Spleen (tissue), 11 donors: ENCODE measurements at regions not wholly inside any gene's neighbourhood (a gene's known extent, or its start where the extent isn't known, plus 50 kb on each side); places are given as distances from the start of the nearest gene placed in this dataset.

Experiments
- DNase-seq: peaks from one replicate; pipeline ENCODE4 v3.0.0-alpha.2; 2020
- H3K27ac ChIP-seq, 8 donors: fragments of 200-600 bp; sonication (generic) in 7 of 8; 1 replicate in 4 of 8; 2 replicates in 4 of 8; pipeline versions ENCODE4 v1.5.0 to v1.8.0; 2016 to 2021; ENCODE audit warnings: inconsistent platforms in 4 of 8, mild to moderate bottlenecking in 4 of 8, moderate library complexity in 1 of 8
- H3K27me3 ChIP-seq, 7 donors: fragments of 200-600 bp; sonication (generic) in 6 of 7; replicated peaks in 1 of 7; 1 replicate in 4 of 7; 2 replicates in 3 of 7; pipeline versions ENCODE4 v1.5.0 to v1.8.0; 2016 to 2021; ENCODE audit warnings: inconsistent platforms in 3 of 7, mild to moderate bottlenecking in 1 of 7
- H3K36me3 ChIP-seq, 6 donors: fragments of 200-600 bp; sonication (generic) in 5 of 6; 1 replicate in 4 of 6; 2 replicates in 2 of 6; pipeline versions ENCODE4 v1.5.0 to v1.8.0; 2016 to 2021; ENCODE audit warnings: inconsistent platforms in 2 of 6
- H3K4me1 ChIP-seq, 6 donors: fragments of 200-600 bp; sonication (generic) in 5 of 6; 1 replicate in 3 of 6; 2 replicates in 3 of 6; pipeline versions ENCODE4 v1.5.0 to v1.8.0; 2016 to 2021; ENCODE audit warnings: inconsistent platforms in 3 of 6
- H3K4me3 ChIP-seq, 8 donors: fragments of 200-600 bp; sonication (generic) in 7 of 8; 1 replicate in 4 of 8; 2 replicates in 4 of 8; pipeline versions ENCODE4 v1.5.0 to v1.8.0; 2016 to 2021; ENCODE audit warnings: inconsistent platforms in 4 of 8, mild to moderate bottlenecking in 4 of 8, moderate library complexity in 2 of 8
- H3K9me3 ChIP-seq, 8 donors: fragments of 200-600 bp; sonication (generic) in 7 of 8; 1 replicate in 4 of 8; 2 replicates in 4 of 8; pipeline versions ENCODE4 v1.5.0 to v1.8.0; 2016 to 2021; ENCODE audit warnings: inconsistent platforms in 4 of 8
- CTCF ChIP-seq, 11 experiments: fragments of 200-600 bp in 7 of 11; fragments of 450-650 bp in 4 of 11; sonication (generic) in 4 of 11; IDR thresholded peaks in 8 of 11; conservative IDR thresholded peaks in 3 of 11; 1 replicate in 7 of 11; 2 replicates in 4 of 11; pipeline versions ENCODE4 v1.4.0 to v1.8.0; 2016 to 2021; ENCODE audit warnings: antibody characterized with exemption in 11 of 11, inconsistent platforms in 4 of 11, mild to moderate bottlenecking in 1 of 11
- POLR2A ChIP-seq, 3 donors: fragments of 450-650 bp; IDR thresholded peaks; one replicate each; pipeline ENCODE4 v1.5.1; 2017; ENCODE audit warnings: antibody characterized with exemption in 3 of 3, mild to moderate bottlenecking in 1 of 3
- POLR2AphosphoS5 ChIP-seq, 3 donors: sonication (generic); formaldehyde crosslinking; IDR thresholded peaks; one replicate each; pipeline ENCODE4 v1.5.1; 2017; ENCODE audit warnings: antibody characterized with exemption in 3 of 3
- WGBS, 5 donors: extraction: QIAGEN DNeasy Blood & Tissue Kit in 3 of 5; methylation state at CpG; one replicate each; pipeline versions ENCODE4 v1.1.5 to v1.1.7; 2013 to 2018; 5-methylcytosine and 5-hydroxymethylcytosine counted together
- intact Hi-C: fragments of 100-400 bp; cut with DNase I; formaldehyde crosslinking; loops from one replicate; pipeline ENCODE4 v1.15.0; 2023; ENCODE audit warnings: low total_unique reads
- donor health status: healthy with polysubstance abuse.
- donor health status: DM: no; HTN: no; CAD: no; lungs with moderate emphysema.
- donor health status: DM: no; HTN: no; CAD: no.
- donor health status: Bipolar disorder and iron deficiency.
- donor health status: healthy.
- donor health status: DM: no; HTN: no; CAD: no.
- donor health status: DM: yes; HTN: yes; CAD: no.

GRCh38 chr17:73932216-73932749 is 271.2 kb upstream of the RPL38 start:
- peaks cover 0 to 9% (median 0%) of the 10 kb centered on the region in 7 donors for H3K27me3 ChIP-seq
- intact Hi-C loops = no loop called here
- no peak overlapping the region for H3K4me3 ChIP-seq
- TF ChIP-seq POLR2AphosphoS5 (IDR thresholded peaks at IDR 0.05) = no peak
- no peak for TF ChIP-seq CTCF (IDR thresholded peaks at IDR 0.05 in 8 of 11, conservative IDR thresholded peaks at IDR 0.05 in 3 of 11)
- no peak for TF ChIP-seq POLR2A (IDR thresholded peaks at IDR 0.05)
- no peak overlapping the region for H3K27ac ChIP-seq
- no peaks in the 10 kb centered on the region for H3K36me3 ChIP-seq
- 73 to 87% (median 81%) methylated on average over 9 of the region's 9 CpGs for WGBS, 5 donors
- H3K9me3 ChIP-seq = peaks cover 0 to 10% (median 6%) of the 10 kb centered on the region in 8 donors
- H3K4me1 ChIP-seq = peaks cover 0 to 7% (median 0%) of the 10 kb centered on the region in 6 donors
- DNase-seq = no peak

GRCh38 chr17:73933164-73933766 is 270.2 kb upstream of the RPL38 start:
- TF ChIP-seq POLR2AphosphoS5 (IDR thresholded peaks at IDR 0.05) = no peak
- no peak for TF ChIP-seq CTCF (IDR thresholded peaks at IDR 0.05 in 8 of 11, conservative IDR thresholded peaks at IDR 0.05 in 3 of 11)
- no peak for TF ChIP-seq POLR2A (IDR thresholded peaks at IDR 0.05)
- WGBS, 5 donors = 78 to 91% (median 89%) methylated on average over 8 of the region's 8 CpGs
- Histone ChIP-seq H3K4me3 (no peak overlapping the region), H3K27me3 (peaks cover 0 to 9% (median 0%) of the 10 kb centered on the region in 7 donors), H3K4me1 (peaks cover 0 to 7% (median 0%) of the 10 kb centered on the region in 6 donors), H3K36me3 (no peaks in the 10 kb centered on the region), H3K27ac (no peak overlapping the region), H3K9me3 (peaks cover 0 to 1% (median 0%) of the 10 kb centered on the region in 8 donors)
- DNase-seq = no peak
- intact Hi-C loops = no loop called here

- Histone ChIP-seq H3K4me3 (no peak overlapping the region), H3K4me1 (peaks cover 0 to 7% (median 0%) of the 10 kb centered on the region in 6 donors), H3K27me3 (peaks cover 0 to 9% (median 0%) of the 10 kb centered on the region in 7 donors), H3K36me3 (no peaks in the 10 kb centered on the region), H3K9me3 (no peaks in the 10 kb centered on the region), H3K27ac (no peak overlapping the region)
- intact Hi-C loops = no loop called here
- no peak for TF ChIP-seq CTCF (IDR thresholded peaks at IDR 0.05 in 8 of 11, conservative IDR thresholded peaks at IDR 0.05 in 3 of 11)
- no peak for TF ChIP-seq POLR2AphosphoS5 (IDR thresholded peaks at IDR 0.05)
- no peak for TF ChIP-seq POLR2A (IDR thresholded peaks at IDR 0.05)
- no peak for DNase-seq
These were observed 269.6 kb upstream of the RPL38 start for GRCh38 chr17:73933871-73934270.

- peaks cover 0 to 8% (median 0%) of the 10 kb centered on the region in 7 donors for H3K27me3 ChIP-seq
- TF ChIP-seq POLR2A (IDR thresholded peaks at IDR 0.05) (no peak), CTCF (IDR thresholded peaks at IDR 0.05 in 8 of 11, conservative IDR thresholded peaks at IDR 0.05 in 3 of 11) (no peak), POLR2AphosphoS5 (IDR thresholded peaks at IDR 0.05) (no peak)
- H3K4me1 ChIP-seq = peaks cover 0 to 7% (median 0%) of the 10 kb centered on the region in 6 donors
- no peak overlapping the region for H3K4me3 ChIP-seq
- 17 to 47% (median 24%) methylated on average over 2 of the region's 2 CpGs for WGBS, 5 donors
- intact Hi-C loops = no loop called here
- no peak for DNase-seq
- H3K36me3 ChIP-seq = no peaks in the 10 kb centered on the region
- H3K27ac ChIP-seq = no peak overlapping the region
- no peaks in the 10 kb centered on the region for H3K9me3 ChIP-seq
These were observed 268.8 kb upstream of the RPL38 start for GRCh38 chr17:73934696-73935095.
